ENCODE measurements at regions not wholly inside any gene's neighbourhood (a gene's known extent, or its start where the extent isn't known, plus 50 kb on each side); places are given as distances from the start of the nearest gene placed in this dataset.
"Not testable (repeated sequence)": the region's sequence is repeated elsewhere in the genome, so short reads cannot be mapped to it uniquely, and the experiment has no call there.

GRCh38 chr6:28771401-28772267 is 152.2 kb downstream of the TRIM27 start:
- no peak for DNase-seq

GRCh38 chr6:28772480-28773381 is 151.1 kb downstream of the TRIM27 start:
- DNase-seq, result no peak

GRCh38 chr6:28774292-28775051 is 149.3 kb downstream of the TRIM27 start:
- no peak for DNase-seq

- DNase-seq, result no peak
These were observed 148.8 kb downstream of the TRIM27 start for GRCh38 chr6:28775052-28775376.

GRCh38 chr6:28775405-28776129 is 148.2 kb downstream of the TRIM27 start:
- DNase-seq, result no peak

- DNase-seq, result no peak
These were observed 147.3 kb downstream of the TRIM27 start for GRCh38 chr6:28776269-28777146.

- DNase-seq, result no peak
These were observed 146.7 kb downstream of the TRIM27 start for GRCh38 chr6:28777147-28777461.

GRCh38 chr6:28782113-28782673 is 141.6 kb downstream of the TRIM27 start:
- DNase-seq, result no peak

GRCh38 chr6:28785962-28786679 is 137.7 kb downstream of the TRIM27 start:
- DNase-seq, result no peak

GRCh38 chr6:28789553-28790083 is 134.2 kb downstream of the TRIM27 start:
- DNase-seq, result peak; percentile 28

- no peak for DNase-seq
These were observed 132.8 kb downstream of the TRIM27 start for GRCh38 chr6:28791002-28791383.

- no peak for DNase-seq
These were observed 129.4 kb downstream of the TRIM27 start for GRCh38 chr6:28794175-28795002.

GRCh38 chr6:28800647-28801046 is 123.1 kb downstream of the TRIM27 start:
- DNase-seq, result not testable (repeated sequence)

GRCh38 chr6:28802417-28803336 is 121.1 kb downstream of the TRIM27 start:
- DNase-seq, result no peak

GRCh38 chr6:28803337-28803709 is 120.5 kb downstream of the TRIM27 start:
- no peak for DNase-seq

- DNase-seq, result peak; percentile 43
These were observed 116.0 kb downstream of the TRIM27 start for GRCh38 chr6:28807682-28808280.

- no peak for DNase-seq
These were observed 115.4 kb downstream of the TRIM27 start for GRCh38 chr6:28808383-28808782.
